ENCODE measurements at regions not wholly inside any gene's neighbourhood (a gene's known extent, or its start where the extent isn't known, plus 50 kb on each side); places are given as distances from the start of the nearest gene placed in this dataset.

GRCh38 chr3:153633407-153633806, 471.4 kb downstream of the RAP2B start:
- Histone ChIP-seq H3K36me3 (ENCODE audit: control insufficient read depth in 2 of 2, insufficient read depth in 2 of 2, low read length in 1 of 2) (no peaks in the 10 kb centered on the region), H3K4me3 (no peak overlapping the region), H3K4me1 (ENCODE audit: control insufficient read depth, insufficient read depth, low read length) (no peaks in the 10 kb centered on the region), H3K27me3 (replicated peaks in 1 of 2; ENCODE audit: control insufficient read depth in 2 of 2, insufficient read depth in 2 of 2, low read length in 1 of 2) (no peaks in the 10 kb centered on the region), H2AFZ (ENCODE audit: control insufficient read depth, low read depth, low read length) (no peak overlapping the region), H3K9me3 (replicated peaks; ENCODE audit: control insufficient read depth, insufficient read depth, low read length) (no peaks in the 10 kb centered on the region; the same call in 2 of the 3 replicates), H3K9ac (ENCODE audit: control insufficient read depth, insufficient read depth, low read length) (no peak overlapping the region), H3K79me2 (ENCODE audit: control insufficient read depth, insufficient read depth, low read length) (no peaks in the 10 kb centered on the region), H3K4me2 (ENCODE audit: control insufficient read depth, insufficient read depth) (no peak overlapping the region), H3K27ac (ENCODE audit: control insufficient read depth, insufficient read depth) (no peak overlapping the region), H4K20me1 (ENCODE audit: control insufficient read depth, insufficient read depth) (no peaks in the 10 kb centered on the region)
- ChIA-PET CTCF (no interaction called here), SMC1A (ENCODE audit: uncharacterized antibody, unreplicated experiment) (no interaction called here), POLR2A (no interaction called here), RAD21 (ENCODE audit: unreplicated experiment) (no interaction called here)
- intact Hi-C loops (cut with micrococcal nuclease; ENCODE audit: unreplicated experiment) (no loop called here), in situ Hi-C loops (cut with MboI) (no loop called here)
- 0% methylated on average over 1 of the region's 1 CpG for WGBS (ENCODE audit: insufficient coverage, insufficient replicate concordance, low lambda C conversion rate, missing lambda C conversion rate)
- TF ChIP-seq LARP7 (IDR thresholded peaks at IDR 0.05), result no peak
- TF ChIP-seq HSF1 (IDR thresholded peaks at IDR 0.05; ENCODE audit: low read depth, low read length), result no peak
- no peak for TF ChIP-seq SIX5 (IDR thresholded peaks at IDR 0.05; ENCODE audit: low read depth, low read length, severe bottlenecking)
- no peak for TF ChIP-seq REST (IDR thresholded peaks at IDR 0.05; ENCODE audit: low read depth, low read length)
- no peak for TF ChIP-seq ZBTB11 (CRISPR knock-in tag; IDR thresholded peaks at IDR 0.05)
- TF ChIP-seq SUZ12 (IDR thresholded peaks at IDR 0.05; ENCODE audit: unreplicated experiment), result no peak
- no peak for TF ChIP-seq SMAD5 (IDR thresholded peaks at IDR 0.05; ENCODE audit: low read depth)
- TF ChIP-seq E2F4 (IDR thresholded peaks at IDR 0.05; ENCODE audit: low read depth, low read length), result no peak
- DNase-seq (ENCODE audit: low read depth, low spot score) (no peak), ATAC-seq (no peak), FAIRE-seq (no peak)
- no TSS peak for BruUV-seq (replicated peaks)

Data from GM12878 (cell line).